Peyer's patch (tissue), 4 donors: ENCODE measurements at regions not wholly inside any gene's neighbourhood (a gene's known extent, or its start where the extent isn't known, plus 50 kb on each side); places are given as distances from the start of the nearest gene placed in this dataset.

Experiments
- CTCF ChIP-seq, 6 experiments: fragments of 450-650 bp in 4 of 6; fragments of 200-600 bp in 2 of 6; sonication (generic) in 1 of 6; IDR thresholded peaks; one replicate each; pipeline ENCODE4 v1.5.1; 2017 to 2019; ENCODE audit warnings: antibody characterized with exemption in 6 of 6, mild to moderate bottlenecking in 3 of 6, moderate library complexity in 1 of 6
- POLR2A ChIP-seq, 2 donors: fragments of 450-650 bp; IDR thresholded peaks; one replicate each; pipeline ENCODE4 v1.5.1; 2017; ENCODE audit warnings: antibody characterized with exemption in 2 of 2, mild to moderate bottlenecking in 2 of 2, moderate library complexity in 2 of 2

- no peak for TF ChIP-seq CTCF (IDR thresholded peaks at IDR 0.05)
- no peak for TF ChIP-seq POLR2A (IDR thresholded peaks at IDR 0.05)
These were observed 132.0 kb upstream of the ZSWIM2 start for GRCh38 chr2:186980787-186981550.
